Thyroid gland (tissue), 4 donors: ENCODE measurements at regions not wholly inside any gene's neighbourhood (a gene's known extent, or its start where the extent isn't known, plus 50 kb on each side); places are given as distances from the start of the nearest gene placed in this dataset.

Source experiments
- DNase-seq, 2 donors: peaks; one replicate each; pipeline ENCODE4 v3.0.0-alpha.2; 2019
- H3K27ac ChIP-seq, 3 donors: fragments of 200-600 bp; sonication (generic); 1 replicate in 2 of 3; 2 replicates in 1 of 3; pipeline ENCODE4 v1.5.1; 2016 to 2019; ENCODE audit warnings: mild to moderate bottlenecking in 1 of 3, moderate library complexity in 1 of 3
- H3K27me3 ChIP-seq: fragments of 200-600 bp; sonication (generic); one replicate; pipeline ENCODE4 v1.5.1; 2019
- H3K36me3 ChIP-seq, 2 donors: fragments of 200-600 bp; sonication (generic); one replicate each; pipeline ENCODE4 v1.5.1; 2016 to 2019
- H3K4me1 ChIP-seq, 2 donors: fragments of 200-600 bp; sonication (generic); one replicate each; pipeline ENCODE4 v1.5.1; 2017 to 2019
- H3K4me3 ChIP-seq, 3 donors: fragments of 200-600 bp; sonication (generic); replicated peaks in 1 of 3; 1 replicate in 2 of 3; 2 replicates in 1 of 3; pipeline ENCODE4 v1.5.1; 2016; ENCODE audit warnings: mild to moderate bottlenecking in 1 of 3
- H3K9me3 ChIP-seq: fragments of 200-600 bp; sonication (generic); one replicate; pipeline ENCODE4 v1.5.1; 2017
- CTCF ChIP-seq, 6 experiments: fragments of 200-600 bp in 3 of 6; fragments of 450-650 bp in 3 of 6; sonication (generic) in 3 of 6; IDR thresholded peaks; one replicate each; pipeline ENCODE4 v1.5.1; 2016 to 2019; ENCODE audit warnings: antibody characterized with exemption in 6 of 6, mild to moderate bottlenecking in 2 of 6, inconsistent platforms in 1 of 6, moderate library complexity in 1 of 6
- POLR2A ChIP-seq, 2 donors: fragments of 450-650 bp; IDR thresholded peaks; one replicate each; pipeline ENCODE4 v1.6.1; 2017; ENCODE audit warnings: antibody characterized with exemption in 2 of 2, mild to moderate bottlenecking in 2 of 2, moderate library complexity in 1 of 2
- WGBS, 2 donors: methylation state at CpG; one replicate each; pipeline ENCODE4 v1.1.5; 2017; 5-methylcytosine and 5-hydroxymethylcytosine counted together
- intact Hi-C: fragments of 100-400 bp; cut with DNase I; formaldehyde crosslinking; loops from one replicate; pipeline ENCODE4 v1.15.1; 2023

- Histone ChIP-seq H3K27ac (no peak overlapping the region), H3K9me3 (no peaks in the 10 kb centered on the region), H3K27me3 (no peaks in the 10 kb centered on the region), H3K4me3 (no peak overlapping the region), H3K4me1 (no peaks in the 10 kb centered on the region), H3K36me3 (no peaks in the 10 kb centered on the region)
- DNase-seq: no peak
- no peak for TF ChIP-seq CTCF (IDR thresholded peaks at IDR 0.05)
- TF ChIP-seq POLR2A (IDR thresholded peaks at IDR 0.05): no peak
- intact Hi-C loops: no loop called here
Measured at GRCh38 chr1:72483846-72484357, 201.6 kb upstream of the NEGR1 start.

- Histone ChIP-seq H3K36me3 (no peaks in the 10 kb centered on the region), H3K27me3 (no peaks in the 10 kb centered on the region), H3K4me1 (no peaks in the 10 kb centered on the region), H3K4me3 (no peak overlapping the region), H3K9me3 (no peaks in the 10 kb centered on the region), H3K27ac (no peak overlapping the region)
- no peak for DNase-seq
- intact Hi-C loops: no loop called here
- TF ChIP-seq CTCF (IDR thresholded peaks at IDR 0.05): no peak
- TF ChIP-seq POLR2A (IDR thresholded peaks at IDR 0.05): no peak
- WGBS, 2 donors: 72 to 80% methylated on average over 6 of the region's 6 CpGs
Measured at GRCh38 chr1:72482736-72483413, 200.5 kb upstream of the NEGR1 start.

- H3K27ac ChIP-seq: no peak overlapping the region
- no peaks in the 10 kb centered on the region for H3K4me1 ChIP-seq
- DNase-seq: no peak
- H3K27me3 ChIP-seq: no peaks in the 10 kb centered on the region
- H3K9me3 ChIP-seq: no peaks in the 10 kb centered on the region
- 86 to 94% methylated on average over 5 of the region's 5 CpGs for WGBS, 2 donors
- no peak for TF ChIP-seq POLR2A (IDR thresholded peaks at IDR 0.05)
- no peak for TF ChIP-seq CTCF (IDR thresholded peaks at IDR 0.05)
- intact Hi-C loops: no loop called here
- H3K4me3 ChIP-seq: no peak overlapping the region
- no peaks in the 10 kb centered on the region for H3K36me3 ChIP-seq
Measured at GRCh38 chr1:72481420-72481970, 199.2 kb upstream of the NEGR1 start.

GRCh38 chr1:72466376-72466775 lies 184.0 kb upstream of the NEGR1 start:
- Histone ChIP-seq H3K4me3 (no peak overlapping the region), H3K9me3 (no peaks in the 10 kb centered on the region), H3K4me1 (no peaks in the 10 kb centered on the region), H3K27ac (no peak overlapping the region), H3K27me3 (no peaks in the 10 kb centered on the region), H3K36me3 (no peaks in the 10 kb centered on the region)
- WGBS, 2 donors: 79 to 84% methylated on average over 1 of the region's 1 CpG
- TF ChIP-seq CTCF (IDR thresholded peaks at IDR 0.05) (no peak), POLR2A (IDR thresholded peaks at IDR 0.05) (no peak)
- intact Hi-C loops: no loop called here
- DNase-seq: no peak

GRCh38 chr1:72462186-72462905 lies 180.0 kb upstream of the NEGR1 start:
- Histone ChIP-seq H3K9me3 (no peaks in the 10 kb centered on the region), H3K4me3 (no peak overlapping the region), H3K4me1 (no peaks in the 10 kb centered on the region), H3K27me3 (no peaks in the 10 kb centered on the region), H3K27ac (no peak overlapping the region), H3K36me3 (no peaks in the 10 kb centered on the region)
- no peak for TF ChIP-seq POLR2A (IDR thresholded peaks at IDR 0.05)
- TF ChIP-seq CTCF (IDR thresholded peaks at IDR 0.05): no peak
- WGBS, 2 donors: 88 to 90% methylated on average over 3 of the region's 3 CpGs
- no peak for DNase-seq
- intact Hi-C loops: no loop called here
